SJSA1 (cell line): ENCODE measurements at regions not wholly inside any gene's neighbourhood (a gene's known extent, or its start where the extent isn't known, plus 50 kb on each side); places are given as distances from the start of the nearest gene placed in this dataset.

ENCODE experiments used
- DNase-seq, 2 experiments: peaks; one replicate each; pipeline ENCODE4 v3.0.0-alpha.2; 2015 to 2020; ENCODE audit warnings: low spot score in 2 of 2, low read depth in 1 of 2
- H3K27ac ChIP-seq: fragments of 250-450 bp; sonication (Bioruptor Pico); 2 replicates; pipeline ENCODE4 v1.5.1; 2020; ENCODE audit warnings: mild to moderate bottlenecking, moderate library complexity
- H3K27me3 ChIP-seq: fragments of 250-450 bp; sonication (Bioruptor Pico); replicated peaks from 2 replicates; pipeline ENCODE4 v1.5.1; 2020; ENCODE audit warnings: mild to moderate bottlenecking, moderate library complexity
- H3K36me3 ChIP-seq: fragments of 250-450 bp; sonication (Bioruptor Pico); 2 replicates; pipeline ENCODE4 v1.5.1; 2020; ENCODE audit warnings: mild to moderate bottlenecking
- H3K4me1 ChIP-seq: fragments of 250-450 bp; sonication (Bioruptor Pico); replicated peaks from 2 replicates; pipeline ENCODE4 v1.6.1; 2021; ENCODE audit warnings: mild to moderate bottlenecking
- H3K4me3 ChIP-seq: fragments of 250-450 bp; sonication (Bioruptor Pico); 2 replicates; pipeline ENCODE4 v1.5.1; 2020; ENCODE audit warnings: mild to moderate bottlenecking
- H3K9me3 ChIP-seq: fragments of 250-450 bp; sonication (Bioruptor Pico); replicated peaks from 2 replicates; pipeline ENCODE4 v1.5.1; 2020; ENCODE audit warnings: mild to moderate bottlenecking

DNA sequence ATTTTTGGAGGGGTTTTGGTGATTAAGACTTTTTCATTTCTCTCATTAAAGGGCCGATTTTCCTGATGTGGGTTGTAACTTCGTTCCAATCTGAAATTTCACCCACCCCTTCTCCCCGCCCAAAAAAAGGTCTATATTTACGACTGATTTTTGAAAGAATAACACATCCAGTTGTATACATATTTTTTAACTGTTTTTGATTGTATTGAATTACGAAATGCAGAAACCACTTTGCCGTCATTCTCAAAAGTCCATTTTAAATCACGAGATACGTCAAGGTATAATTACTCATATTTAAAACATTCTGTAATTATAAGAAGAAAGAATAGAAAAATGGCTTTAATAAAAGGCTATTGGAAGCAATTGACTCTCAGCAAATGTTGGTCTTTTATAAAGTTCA, 520.7 kb downstream of the MED13L start:
- no peak overlapping the region for H3K27ac ChIP-seq
- H3K36me3 ChIP-seq: no peaks in the 10 kb centered on the region
- H3K9me3 ChIP-seq: no peaks in the 10 kb centered on the region; the same call in 1 of the 2 replicates
- H3K4me1 ChIP-seq: no peaks in the 10 kb centered on the region; the same call in 1 of the 2 replicates
- H3K27me3 ChIP-seq: peaks cover 6% of the 10 kb centered on the region
- no peak for DNase-seq
- H3K4me3 ChIP-seq: no peak overlapping the region

DNA sequence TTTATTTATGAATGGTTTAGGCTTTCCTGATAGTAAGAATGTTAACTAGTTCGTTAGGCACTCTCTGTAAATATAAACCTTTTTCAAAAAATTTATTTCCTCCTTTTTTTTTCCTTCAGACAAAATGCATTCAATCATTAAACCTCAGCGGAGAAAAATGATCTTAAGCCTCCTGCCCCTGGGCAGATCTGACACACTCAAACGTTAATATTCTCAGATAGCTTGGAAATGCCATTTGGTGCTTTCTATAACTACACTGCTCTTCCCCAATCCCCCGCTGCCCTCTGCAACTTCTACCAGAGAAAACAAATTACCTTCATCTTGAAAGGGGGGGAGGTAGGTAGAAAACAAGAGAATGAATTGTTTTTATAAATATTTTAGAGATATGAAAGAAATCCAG, 521.2 kb downstream of the MED13L start:
- Histone ChIP-seq H3K36me3 (no peaks in the 10 kb centered on the region), H3K27me3 (peaks cover 6% of the 10 kb centered on the region), H3K4me3 (no peak overlapping the region), H3K9me3 (no peaks in the 10 kb centered on the region; the same call in 1 of the 2 replicates), H3K27ac (no peak overlapping the region), H3K4me1 (no peaks in the 10 kb centered on the region; the same call in 1 of the 2 replicates)
- DNase-seq: no peak

DNA sequence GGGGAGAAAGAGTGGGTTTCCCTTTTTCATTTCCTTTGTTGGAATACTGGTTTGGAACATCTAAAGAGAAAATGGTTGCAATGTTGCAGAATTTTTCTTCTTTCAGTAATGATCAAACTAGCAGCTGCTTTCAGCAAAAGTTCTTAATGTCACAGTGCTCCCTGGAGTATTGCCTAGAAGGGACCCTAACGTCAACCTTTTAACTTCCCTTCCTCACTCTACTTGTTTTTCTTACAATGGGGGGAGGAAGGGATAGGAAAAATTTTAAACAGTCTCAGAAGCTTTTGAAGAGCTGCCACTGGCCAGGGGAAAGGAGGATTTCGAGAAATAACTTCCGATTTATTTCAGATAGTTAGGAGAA, 521.8 kb downstream of the MED13L start:
- no peaks in the 10 kb centered on the region; the same call in 1 of the 2 replicates for H3K4me1 ChIP-seq
- DNase-seq: no peak
- H3K27ac ChIP-seq: no peak overlapping the region
- H3K36me3 ChIP-seq: no peaks in the 10 kb centered on the region
- no peak overlapping the region for H3K4me3 ChIP-seq
- H3K27me3 ChIP-seq: peaks cover 6% of the 10 kb centered on the region
- no peaks in the 10 kb centered on the region; the same call in 1 of the 2 replicates for H3K9me3 ChIP-seq

DNA sequence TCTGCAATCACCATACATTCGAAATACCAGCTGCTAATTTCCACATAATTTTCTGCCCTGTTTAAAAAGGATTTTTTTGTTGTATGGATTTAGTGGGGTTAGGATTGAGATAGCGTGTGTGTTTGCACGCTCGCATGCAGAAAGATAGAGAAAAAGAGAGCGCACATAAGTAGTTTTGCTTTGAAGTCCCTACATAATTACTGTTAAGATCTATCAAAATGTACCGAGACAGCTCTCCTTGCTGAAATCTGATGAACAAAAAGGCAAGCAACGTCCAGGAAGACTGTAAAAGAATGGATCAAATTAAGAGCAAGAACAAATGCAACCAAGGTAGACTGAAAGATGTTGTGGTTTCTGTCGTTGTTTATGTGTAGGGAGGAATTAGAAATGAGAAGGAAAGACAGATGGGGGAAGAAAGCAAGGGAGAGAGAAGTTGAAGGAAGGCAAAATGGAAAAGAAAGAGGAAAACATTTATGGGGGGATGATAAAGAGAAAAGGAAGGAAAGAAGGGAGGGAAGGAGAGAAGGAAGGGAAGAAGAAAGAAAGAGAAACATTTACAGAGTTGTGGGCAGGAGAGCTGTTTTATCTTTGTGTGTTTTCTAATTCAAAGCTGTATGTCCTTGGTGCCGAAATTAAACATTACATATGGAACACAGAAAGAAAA, 522.3 kb downstream of the MED13L start:
- no peak overlapping the region for H3K4me3 ChIP-seq
- H3K27ac ChIP-seq: no peak overlapping the region
- H3K27me3 ChIP-seq: peaks cover 6% of the 10 kb centered on the region
- no peaks in the 10 kb centered on the region; the same call in 1 of the 2 replicates for H3K9me3 ChIP-seq
- H3K4me1 ChIP-seq: no peaks in the 10 kb centered on the region; the same call in 1 of the 2 replicates
- no peak for DNase-seq
- H3K36me3 ChIP-seq: no peaks in the 10 kb centered on the region

DNA sequence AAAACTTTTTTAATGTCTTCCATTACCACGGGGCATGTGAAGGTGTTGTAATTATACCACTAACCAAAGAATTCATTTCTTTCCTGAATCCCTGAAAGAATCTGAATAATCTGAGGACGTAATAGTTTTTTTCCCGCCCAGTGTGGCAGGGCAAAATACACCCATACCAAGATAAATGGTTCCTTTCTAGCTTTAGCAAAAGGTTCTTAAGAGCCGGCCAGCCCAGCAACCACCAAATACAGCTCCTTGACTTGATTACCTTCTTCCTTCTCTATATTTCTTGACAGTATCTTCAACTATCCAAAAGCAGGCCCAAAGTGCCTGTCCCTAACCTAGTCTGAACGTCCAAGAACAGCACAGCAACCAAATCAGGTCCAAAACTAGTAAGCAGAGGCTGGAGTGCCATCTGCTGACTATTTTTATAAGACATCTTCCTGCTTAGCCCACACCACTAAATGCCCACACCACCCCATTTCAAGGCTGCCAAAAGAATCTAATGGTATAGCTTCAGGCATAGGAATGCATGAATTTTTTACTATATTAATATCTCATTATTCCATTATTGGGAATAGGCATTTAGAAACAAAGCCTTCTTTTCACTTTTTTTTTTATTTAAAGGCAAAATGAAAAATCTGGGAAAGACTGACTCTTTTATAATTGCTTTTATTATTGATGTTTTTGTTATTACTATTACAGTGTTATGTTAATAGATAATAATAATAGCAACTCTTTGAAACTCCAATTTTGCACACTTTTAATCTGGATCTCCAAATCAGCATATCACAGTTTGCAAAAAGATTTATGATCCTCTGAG, 524.4 kb downstream of the MED13L start:
- H3K9me3 ChIP-seq: no peaks in the 10 kb centered on the region; the same call in 1 of the 2 replicates
- no peak overlapping the region for H3K27ac ChIP-seq
- no peaks in the 10 kb centered on the region; the same call in 1 of the 2 replicates for H3K4me1 ChIP-seq
- H3K36me3 ChIP-seq: no peaks in the 10 kb centered on the region
- DNase-seq: peak; percentile 46 to 53
- H3K27me3 ChIP-seq: peaks cover 6% of the 10 kb centered on the region
- no peak overlapping the region for H3K4me3 ChIP-seq

DNA sequence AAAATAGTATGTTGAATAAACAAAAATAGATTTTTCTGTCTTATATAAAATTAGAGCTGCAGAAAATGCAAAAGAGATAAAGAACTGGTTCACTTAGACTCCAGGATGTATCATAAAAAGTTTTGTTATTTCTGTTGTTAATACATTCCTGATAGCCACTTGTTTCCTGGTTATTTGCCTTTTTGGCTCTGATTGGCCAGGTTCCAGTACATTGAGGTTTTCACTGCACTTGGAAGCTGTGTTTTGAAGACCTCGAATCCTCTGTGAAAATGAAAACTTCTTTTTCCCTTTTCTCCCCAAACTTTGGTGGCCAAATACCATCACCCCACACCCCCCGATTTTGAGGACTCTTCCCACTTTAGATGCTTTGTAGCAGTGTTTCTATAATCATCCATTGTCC, 525.3 kb downstream of the MED13L start:
- H3K27me3 ChIP-seq: peaks cover 6% of the 10 kb centered on the region
- no peaks in the 10 kb centered on the region; the same call in 1 of the 2 replicates for H3K9me3 ChIP-seq
- H3K4me3 ChIP-seq: no peak overlapping the region
- H3K4me1 ChIP-seq: no peaks in the 10 kb centered on the region; the same call in 1 of the 2 replicates
- H3K36me3 ChIP-seq: no peaks in the 10 kb centered on the region
- H3K27ac ChIP-seq: no peak overlapping the region
- DNase-seq: no peak

DNA sequence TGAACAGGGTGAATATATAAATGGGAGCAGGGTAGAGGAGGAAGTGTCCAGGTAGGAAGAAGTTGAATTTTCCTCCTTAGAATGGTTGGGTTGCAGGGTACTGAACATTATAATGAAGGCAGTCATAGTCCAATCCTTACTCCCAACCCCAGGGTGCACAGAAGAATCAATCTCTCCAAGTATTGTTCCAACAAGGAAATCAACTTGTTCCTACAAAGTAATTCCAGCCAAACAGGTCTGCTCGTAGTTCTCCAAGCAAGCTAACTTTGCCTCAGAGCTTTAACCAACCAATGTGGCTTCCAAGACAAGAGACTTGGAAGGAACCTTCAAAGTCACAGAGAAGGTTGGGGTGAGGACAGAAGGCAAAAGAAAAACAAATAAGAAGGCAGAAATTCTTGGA, 527.2 kb downstream of the MED13L start:
- no peak overlapping the region for H3K27ac ChIP-seq
- H3K9me3 ChIP-seq: no peaks in the 10 kb centered on the region; the same call in 1 of the 2 replicates
- DNase-seq: no peak
- H3K4me1 ChIP-seq: no peaks in the 10 kb centered on the region; the same call in 1 of the 2 replicates
- H3K4me3 ChIP-seq: no peak overlapping the region
- peaks cover 5% of the 10 kb centered on the region for H3K27me3 ChIP-seq
- H3K36me3 ChIP-seq: no peaks in the 10 kb centered on the region

DNA sequence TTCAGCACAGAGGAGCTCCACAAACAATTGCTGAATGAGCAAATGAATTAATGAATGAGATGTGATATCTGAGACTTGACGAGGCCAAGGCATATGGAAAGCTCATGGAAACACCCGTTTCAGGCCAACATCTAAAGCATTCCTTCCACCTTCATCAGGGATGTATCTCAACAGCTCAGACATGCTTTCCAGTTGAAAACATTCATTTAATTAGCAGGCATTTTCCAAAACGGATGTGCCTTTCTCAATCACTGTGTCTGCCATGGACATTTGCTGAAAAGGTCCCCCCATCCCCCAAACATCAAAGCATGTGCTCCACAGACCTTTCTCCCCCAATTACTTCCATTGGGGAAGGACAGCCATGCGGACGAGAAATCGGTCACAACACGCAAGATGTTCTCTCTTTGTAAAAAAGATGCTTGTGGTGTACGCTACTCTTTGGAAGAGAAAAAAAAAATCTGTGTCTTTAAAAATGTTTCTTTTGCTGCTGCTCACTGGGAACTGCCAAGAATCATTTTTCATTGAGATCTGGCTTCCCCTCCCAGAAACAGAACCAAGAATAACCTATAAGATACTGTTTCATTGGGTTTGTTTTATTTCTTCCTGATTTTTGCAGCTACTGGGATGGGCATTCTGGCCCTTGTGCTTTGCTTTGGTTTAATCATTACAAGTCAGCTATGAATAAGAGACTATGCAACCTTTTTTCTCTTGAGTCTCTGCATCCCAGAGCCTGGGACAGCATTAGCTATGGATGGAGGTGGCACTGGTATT, 528.2 kb downstream of the MED13L start:
- Histone ChIP-seq H3K27ac (no peak overlapping the region), H3K9me3 (no peaks in the 10 kb centered on the region; the same call in 1 of the 2 replicates), H3K4me1 (no peaks in the 10 kb centered on the region; the same call in 1 of the 2 replicates), H3K36me3 (no peaks in the 10 kb centered on the region), H3K27me3 (no peaks in the 10 kb centered on the region), H3K4me3 (no peak overlapping the region)
- DNase-seq: no peak

DNA sequence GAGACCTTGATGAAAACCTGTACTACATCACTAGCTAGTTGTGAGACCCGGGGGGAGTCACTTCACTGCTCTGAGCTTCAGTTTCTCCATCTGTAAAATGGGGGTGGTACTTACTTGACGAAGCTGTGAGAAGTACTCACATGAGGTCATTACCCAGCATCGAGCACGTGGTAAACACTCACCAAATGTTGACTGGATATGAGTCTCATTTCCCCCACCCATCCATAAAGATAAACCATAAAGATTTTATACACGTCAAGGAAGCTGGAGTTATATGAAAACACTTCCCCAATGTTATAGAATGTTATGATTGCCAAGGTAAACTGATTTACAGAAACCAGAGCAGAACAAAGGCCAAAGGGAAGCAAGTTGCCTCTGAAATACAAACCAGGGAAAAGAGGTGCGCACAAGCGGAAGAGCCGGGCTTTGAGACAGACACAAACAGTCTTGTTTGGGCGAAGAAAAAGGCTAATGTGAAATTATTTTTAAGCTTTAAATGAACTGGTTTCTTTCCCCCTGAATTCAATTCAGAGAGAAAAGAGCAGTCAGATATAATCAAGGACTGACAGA, 536.8 kb downstream of the MED13L start:
- Histone ChIP-seq H3K36me3 (no peaks in the 10 kb centered on the region), H3K27ac (no peak overlapping the region)

DNA sequence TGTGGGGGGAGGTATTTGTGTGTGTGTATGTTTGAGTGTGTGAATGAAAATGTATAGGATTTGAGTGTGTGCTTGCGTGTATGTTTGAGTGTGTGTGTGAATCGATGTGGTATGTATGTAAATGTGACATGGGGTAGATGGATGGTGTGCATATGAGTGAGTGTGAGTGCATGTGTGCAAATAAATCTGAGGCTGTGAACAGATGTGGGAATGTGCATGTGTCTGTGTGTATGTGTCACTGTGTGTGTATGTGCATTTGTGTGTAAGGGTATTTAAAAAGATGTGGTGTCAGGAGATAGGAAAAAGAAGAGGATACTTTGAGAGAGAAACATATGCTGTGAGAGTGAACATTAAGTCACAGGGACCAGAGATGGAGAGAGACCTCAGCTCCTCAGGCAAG, 539.6 kb downstream of the MED13L start:
- no peaks in the 10 kb centered on the region for H3K4me1 ChIP-seq
- H3K36me3 ChIP-seq: no peaks in the 10 kb centered on the region
- no peak for DNase-seq
- H3K4me3 ChIP-seq: no peak overlapping the region
- no peaks in the 10 kb centered on the region for H3K9me3 ChIP-seq
- no peak overlapping the region for H3K27ac ChIP-seq
- H3K27me3 ChIP-seq: no peaks in the 10 kb centered on the region

More for the DNA sequence above, 536.8 kb downstream of the MED13L start:
- H3K9me3 ChIP-seq: no peaks in the 10 kb centered on the region
- H3K27me3 ChIP-seq: no peaks in the 10 kb centered on the region
- H3K4me1 ChIP-seq: no peaks in the 10 kb centered on the region
- H3K4me3 ChIP-seq: no peak overlapping the region
- no peak for DNase-seq

DNA sequence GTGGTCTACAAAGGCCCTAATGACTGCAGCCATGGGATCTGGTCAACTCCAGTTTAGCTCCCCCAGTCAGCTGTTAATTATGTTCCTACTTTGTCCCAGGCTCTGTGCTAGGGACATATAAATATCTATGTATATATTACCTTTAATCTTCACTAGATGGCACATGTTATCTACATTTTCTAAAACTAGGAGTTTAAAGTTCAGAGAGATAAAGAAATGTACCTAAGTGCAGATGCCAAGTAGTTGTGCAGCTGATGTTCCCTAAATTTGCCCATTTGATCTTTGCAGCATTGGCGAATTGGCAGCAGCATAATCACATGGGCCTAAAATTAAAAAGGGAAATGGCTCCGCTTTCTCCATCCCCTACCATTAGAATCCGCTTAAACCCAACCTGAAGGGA, 541.1 kb downstream of the MED13L start:
- DNase-seq: no peak
- H3K9me3 ChIP-seq: no peaks in the 10 kb centered on the region
- no peak overlapping the region for H3K27ac ChIP-seq
- no peaks in the 10 kb centered on the region for H3K36me3 ChIP-seq
- H3K27me3 ChIP-seq: no peaks in the 10 kb centered on the region; the same call in 1 of the 2 replicates
- no peak overlapping the region for H3K4me3 ChIP-seq
- no peaks in the 10 kb centered on the region for H3K4me1 ChIP-seq

DNA sequence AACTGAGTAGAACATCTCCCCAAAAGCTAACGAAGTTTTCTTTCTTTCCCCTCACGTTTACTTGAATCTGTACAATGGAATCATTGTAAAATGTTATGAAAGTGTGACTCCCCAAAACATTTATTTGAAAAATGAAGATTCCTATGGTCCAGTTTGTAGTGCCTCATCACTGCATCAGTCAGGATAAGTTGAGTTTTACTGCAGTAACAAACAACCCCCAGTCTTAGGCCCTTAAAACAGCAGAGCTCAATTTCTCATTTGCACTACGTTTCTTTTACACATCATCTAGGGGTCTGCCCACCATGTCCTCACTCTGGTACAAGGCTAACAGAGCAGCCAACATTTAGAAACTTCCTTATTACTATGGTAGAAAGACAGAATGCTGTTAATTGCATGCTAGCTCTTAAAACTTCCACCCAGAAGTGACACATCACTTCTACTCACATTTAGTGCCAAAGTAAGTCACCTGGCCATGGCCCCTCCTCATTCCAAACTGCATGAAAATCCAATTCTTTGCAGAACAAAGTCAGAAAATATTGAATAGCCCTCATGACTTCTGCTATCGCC, 546.4 kb downstream of the MED13L start:
- Histone ChIP-seq H3K4me1 (no peaks in the 10 kb centered on the region), H3K36me3 (no peaks in the 10 kb centered on the region), H3K4me3 (no peak overlapping the region), H3K9me3 (no peaks in the 10 kb centered on the region), H3K27me3 (no peaks in the 10 kb centered on the region; the same call in 1 of the 2 replicates), H3K27ac (no peak overlapping the region)
- DNase-seq: no peak

DNA sequence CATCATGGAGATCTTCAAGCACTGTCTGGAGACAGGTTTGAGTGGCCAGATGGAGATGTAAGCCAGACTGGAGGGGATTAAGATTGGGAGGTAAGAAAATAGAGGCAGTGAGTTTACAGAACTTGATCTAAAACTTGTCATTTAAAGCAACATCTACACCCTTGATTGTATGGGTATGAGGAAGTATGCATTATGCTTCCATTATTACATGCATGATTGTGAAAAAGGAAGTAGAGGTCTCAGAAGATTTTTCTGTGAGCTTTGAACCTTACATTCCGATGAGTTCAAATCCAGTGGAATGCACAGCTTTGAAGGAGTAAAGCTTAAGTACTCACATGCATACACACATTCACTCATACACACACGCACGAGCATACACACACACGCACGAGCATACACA, 550.8 kb downstream of the MED13L start:
- DNase-seq: no peak
- Histone ChIP-seq H3K36me3 (no peaks in the 10 kb centered on the region), H3K27me3 (no peaks in the 10 kb centered on the region), H3K4me1 (no peaks in the 10 kb centered on the region), H3K27ac (no peak overlapping the region), H3K4me3 (no peak overlapping the region), H3K9me3 (no peaks in the 10 kb centered on the region)
